AML-193 (cell line): ENCODE measurements at regions not wholly inside any gene's neighbourhood (a gene's known extent, or its start where the extent isn't known, plus 50 kb on each side); places are given as distances from the start of the nearest gene placed in this dataset.
"Not testable (repeated sequence)": the region's sequence is repeated elsewhere in the genome, so short reads cannot be mapped to it uniquely, and the experiment has no call there.

ENCODE experiments used
- DNase-seq, 2 experiments: peaks; one replicate each; lab custom pipeline; 2025; lab: John Stamatoyannopoulos, UW

DNA sequence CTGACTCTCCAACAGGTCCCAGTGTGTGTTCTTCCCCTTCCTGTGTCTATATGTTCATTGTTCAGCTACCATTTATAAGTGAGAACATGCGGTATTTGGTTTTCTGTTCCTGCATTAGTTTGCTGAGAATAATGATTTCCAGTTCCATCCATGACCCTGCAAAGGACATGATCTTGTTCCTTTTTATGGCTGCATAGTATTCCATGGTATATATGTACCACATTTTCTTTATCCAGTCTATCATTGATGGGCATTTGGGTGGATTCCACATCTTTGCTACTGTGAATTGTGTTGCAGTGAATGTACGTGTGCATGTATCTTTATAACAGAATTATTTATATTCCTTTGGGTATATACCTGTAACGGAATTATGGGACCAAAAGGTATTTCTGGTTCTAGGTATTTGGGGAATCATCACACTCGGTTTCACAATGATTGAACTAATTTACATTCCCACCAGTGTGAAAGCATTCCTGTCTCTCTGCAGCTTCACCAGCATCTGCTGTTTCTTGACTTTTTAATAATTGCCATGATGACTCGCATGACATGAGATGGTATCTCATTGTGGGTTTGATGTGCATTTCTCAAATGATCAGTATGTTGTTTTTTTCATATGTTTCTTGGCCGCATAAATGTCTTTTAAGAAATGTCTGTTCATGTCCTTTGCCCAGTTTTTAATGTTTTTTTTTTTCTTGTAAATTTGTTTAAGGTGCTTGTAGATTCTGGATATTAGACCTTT, 60.2 kb downstream of the LSMEM1 start:
- no peak for DNase-seq

DNA sequence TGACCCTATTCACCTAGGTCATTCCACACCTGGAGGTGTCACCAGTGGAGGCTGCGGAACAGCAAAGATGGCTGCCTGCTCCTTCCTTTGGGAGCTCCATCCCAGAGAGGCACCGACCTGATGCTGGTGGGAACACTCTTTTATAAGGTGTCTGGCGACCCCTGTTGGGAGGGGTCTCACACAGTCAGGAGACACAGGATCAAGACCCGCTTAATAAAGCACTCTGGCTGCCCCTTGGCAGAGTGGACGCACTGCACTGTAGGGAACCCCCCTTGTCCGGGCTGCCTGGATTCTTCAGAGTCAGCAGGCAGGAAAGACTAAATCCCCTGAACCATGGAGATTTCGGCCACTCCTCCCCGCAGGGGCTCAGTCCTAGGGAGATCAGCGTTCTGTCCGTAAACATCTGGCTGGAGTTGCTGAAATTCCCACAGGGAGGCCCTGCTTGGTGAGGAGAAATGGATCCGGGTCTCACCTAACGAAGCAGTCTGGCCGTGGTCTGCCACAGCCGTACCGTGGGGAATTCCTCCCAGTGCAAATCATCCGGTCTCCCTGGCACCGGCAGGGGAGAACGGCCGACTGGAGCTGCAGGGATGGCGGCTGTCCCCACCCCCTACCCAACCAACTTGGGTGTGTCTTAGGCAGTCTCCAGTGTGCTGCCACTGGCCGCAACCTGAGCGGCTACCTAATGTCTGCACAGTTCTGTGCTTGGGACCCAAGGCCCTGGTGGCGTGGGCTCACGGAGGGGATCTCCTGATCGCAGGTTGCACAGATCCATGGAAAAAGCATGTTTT, 66.1 kb downstream of the LSMEM1 start:
- no peak for DNase-seq

DNA sequence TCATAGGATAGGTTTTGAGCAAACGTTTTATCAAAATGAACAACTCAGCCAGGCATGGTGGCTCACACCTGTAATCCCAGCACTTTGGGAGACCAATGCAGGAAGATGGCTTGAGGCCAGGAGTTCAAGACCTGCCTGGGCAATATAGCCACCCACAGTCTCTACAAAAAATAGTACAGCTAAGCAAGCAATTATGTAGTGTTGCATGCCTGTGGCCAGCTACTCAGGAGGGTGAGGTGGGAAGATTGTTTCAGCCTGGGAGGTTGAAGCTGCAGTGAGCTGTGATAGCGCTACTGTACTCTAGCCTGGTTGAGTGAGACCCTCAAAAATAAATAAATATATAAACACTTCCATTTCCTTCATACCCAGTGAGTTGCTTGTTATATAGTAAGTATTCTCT, 67.1 kb downstream of the LSMEM1 start:
- DNase-seq = no peak

DNA sequence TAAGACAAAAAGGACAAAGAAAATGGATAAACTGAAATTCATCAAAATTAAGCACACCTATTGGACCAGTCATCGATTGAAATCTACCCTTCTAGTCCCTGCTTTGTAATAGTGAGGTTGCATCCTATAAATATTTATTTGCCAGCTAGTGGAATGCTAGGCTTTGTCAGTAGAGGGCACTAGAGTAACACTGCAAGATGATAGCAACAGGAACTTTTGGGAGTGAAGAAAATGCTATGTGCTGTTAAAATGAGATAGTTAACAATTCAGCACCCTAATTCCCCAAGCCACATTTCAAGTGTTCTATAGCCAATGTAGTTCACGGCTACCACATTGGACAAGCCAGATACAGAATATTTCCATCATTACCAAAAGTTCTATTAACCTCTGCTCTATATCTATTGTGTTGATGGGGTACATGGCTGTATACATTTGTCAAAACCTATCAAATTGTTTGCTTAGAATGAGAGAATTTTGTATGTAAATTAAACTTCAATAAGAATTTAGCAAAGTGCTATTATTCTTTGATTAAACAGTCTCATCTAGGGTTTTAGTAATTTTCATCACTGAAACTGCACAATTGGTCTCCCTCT, 69.8 kb downstream of the LSMEM1 start:
- DNase-seq = peak; percentile 65 to 66

DNA sequence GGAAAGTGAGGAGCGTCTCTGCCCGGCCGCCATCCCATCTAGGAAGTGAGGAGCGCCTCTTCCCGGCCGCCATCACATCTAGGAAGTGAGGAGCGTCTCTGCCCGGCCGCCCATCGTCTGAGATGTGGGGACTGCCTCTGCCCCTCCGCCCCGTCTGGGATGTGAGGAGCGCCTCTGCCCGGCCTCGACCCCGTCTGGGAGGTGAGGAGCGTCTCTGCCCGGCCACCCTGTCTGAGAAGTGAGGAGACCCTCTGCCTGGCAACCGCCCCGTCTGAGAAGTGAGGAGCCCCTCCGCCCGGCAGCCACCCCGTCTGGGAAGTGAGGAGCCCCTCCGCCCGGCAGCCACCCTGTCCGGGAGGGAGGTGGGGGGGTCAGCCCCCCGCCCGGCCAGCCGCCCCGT, 70.7 kb downstream of the LSMEM1 start:
- DNase-seq = not testable (repeated sequence)

DNA sequence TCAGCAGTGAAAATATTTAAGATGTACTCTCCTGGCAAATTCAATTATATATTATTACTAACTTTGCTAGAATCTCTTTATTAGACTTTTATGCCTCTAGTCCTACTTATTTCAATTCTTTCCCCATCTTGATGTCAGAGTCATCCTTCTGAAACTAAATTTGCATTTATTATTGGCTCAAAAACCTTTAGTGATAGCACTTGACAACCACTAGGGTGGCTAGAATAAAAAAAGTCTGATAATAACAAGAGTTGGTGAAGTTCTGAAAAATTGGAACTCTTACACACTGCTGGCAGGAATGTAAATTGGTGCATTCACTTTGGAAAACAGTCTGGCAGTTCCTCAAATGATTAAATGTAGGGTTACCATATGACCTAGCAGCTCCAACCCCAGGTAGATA, 73.8 kb downstream of the LSMEM1 start:
- DNase-seq = no peak

DNA sequence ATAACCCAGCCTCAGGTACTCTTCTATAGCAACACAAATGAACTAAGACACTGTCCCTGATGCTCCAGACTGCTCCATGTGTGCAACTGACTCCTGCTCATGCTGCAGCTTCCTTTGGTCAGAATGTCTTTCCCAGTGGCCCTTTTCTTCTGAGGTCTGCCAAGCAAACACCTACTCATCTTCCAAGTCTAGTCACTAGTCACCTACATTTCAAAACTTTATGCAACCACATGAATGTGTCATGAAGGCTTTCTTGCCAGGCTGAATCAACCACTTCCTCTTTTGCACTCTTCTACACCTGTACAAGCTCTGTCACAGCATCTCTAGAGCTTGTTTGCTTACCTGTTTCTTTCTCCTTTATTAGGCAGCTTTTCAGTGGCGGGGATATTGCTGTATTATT, 75.8 kb downstream of the LSMEM1 start:
- DNase-seq = peak; percentile 69 to 73

DNA sequence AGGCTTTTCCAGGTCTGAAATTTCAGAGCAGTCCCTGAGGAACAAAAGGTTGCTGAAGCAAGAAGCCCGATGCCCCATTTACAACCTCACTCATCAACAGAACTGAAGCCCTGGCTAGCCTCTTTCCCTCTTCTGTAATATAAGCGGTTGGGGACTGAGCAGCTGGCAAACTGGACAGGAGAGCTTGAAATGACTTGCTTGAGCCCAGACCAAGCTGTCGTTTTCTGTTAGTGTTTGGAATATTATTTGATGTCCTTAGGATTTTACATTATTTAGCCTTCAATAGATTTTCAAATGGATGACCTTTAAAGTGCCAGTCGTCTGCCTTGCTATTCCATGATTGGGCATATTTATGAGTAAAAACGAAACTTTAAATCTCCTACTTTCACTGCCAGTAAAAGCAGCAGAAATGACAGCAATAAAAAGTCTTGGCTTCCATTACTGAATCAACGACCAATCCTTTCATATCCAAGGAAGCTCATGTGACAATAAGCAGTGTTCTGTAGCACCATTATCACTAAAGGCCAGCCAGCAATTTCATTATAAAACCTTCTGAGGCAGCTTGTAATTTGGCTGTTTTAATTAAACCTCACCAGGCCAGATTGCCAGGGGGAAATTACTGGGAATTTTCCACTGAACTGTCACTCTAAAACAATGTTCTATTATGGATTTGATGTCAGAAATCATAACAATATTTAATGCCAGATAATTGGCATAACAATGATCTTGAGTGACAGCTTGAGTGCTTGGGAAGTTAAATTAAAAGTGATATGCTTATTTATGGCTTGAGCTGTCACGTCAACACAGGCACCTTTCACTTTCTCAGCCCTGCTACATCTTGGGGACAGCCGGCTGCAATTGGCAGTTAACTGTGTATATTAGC, 85.9 kb downstream of the LSMEM1 start:
- DNase-seq = no peak

DNA sequence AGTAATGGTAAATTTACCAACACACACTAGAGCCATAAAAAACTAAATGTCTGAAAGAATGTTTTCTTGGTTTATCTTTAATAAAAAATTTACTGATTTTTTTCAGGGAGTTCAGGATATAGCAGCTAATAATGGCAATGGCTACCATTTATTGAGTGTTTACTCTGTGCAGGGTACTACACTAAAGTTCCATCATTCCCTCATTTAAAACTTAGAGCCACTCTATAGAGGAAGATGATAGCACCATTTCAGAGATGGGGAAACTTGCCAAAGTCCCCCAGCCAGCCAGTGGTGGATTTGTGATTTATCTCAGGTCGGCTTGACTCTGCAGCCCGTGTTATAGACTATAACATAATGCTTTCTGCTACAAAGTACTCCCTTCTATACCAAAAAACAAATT, 86.6 kb downstream of the LSMEM1 start:
- no peak for DNase-seq

DNA sequence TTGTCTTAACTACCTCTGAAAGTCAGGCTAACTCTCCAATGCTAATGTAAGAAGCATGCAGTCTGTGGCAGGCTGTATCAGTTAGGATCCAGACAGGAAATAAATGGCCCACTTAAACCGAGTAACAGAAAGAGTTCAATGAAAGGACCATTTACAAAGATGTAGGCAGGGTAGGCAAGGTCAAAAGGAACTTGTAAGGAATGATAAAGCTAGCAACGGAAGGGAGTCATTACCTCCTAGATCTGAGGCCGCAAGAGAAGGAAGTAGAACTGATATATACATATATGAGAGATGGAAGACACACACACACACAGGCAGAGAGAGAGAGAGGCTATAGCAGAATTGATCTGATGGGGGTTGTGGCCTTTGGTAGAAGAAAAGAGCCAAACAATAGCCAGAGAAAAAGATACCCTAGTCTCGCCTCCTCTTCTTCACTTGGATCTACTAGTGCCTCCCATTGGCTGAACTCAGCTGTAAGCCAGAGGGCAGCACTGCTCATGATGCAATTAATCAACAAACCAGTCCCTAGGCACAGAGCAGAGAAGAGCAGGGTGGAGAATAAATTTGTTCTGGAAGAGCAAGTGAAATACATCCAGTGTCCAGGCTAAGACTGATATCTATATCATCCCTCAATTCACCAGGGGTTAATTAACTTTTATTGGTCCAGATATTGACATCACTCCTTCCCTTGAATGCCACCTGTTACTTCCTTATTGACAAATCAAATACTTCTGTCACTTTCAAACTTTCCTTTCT, 91.2 kb downstream of the LSMEM1 start:
- no peak for DNase-seq

DNA sequence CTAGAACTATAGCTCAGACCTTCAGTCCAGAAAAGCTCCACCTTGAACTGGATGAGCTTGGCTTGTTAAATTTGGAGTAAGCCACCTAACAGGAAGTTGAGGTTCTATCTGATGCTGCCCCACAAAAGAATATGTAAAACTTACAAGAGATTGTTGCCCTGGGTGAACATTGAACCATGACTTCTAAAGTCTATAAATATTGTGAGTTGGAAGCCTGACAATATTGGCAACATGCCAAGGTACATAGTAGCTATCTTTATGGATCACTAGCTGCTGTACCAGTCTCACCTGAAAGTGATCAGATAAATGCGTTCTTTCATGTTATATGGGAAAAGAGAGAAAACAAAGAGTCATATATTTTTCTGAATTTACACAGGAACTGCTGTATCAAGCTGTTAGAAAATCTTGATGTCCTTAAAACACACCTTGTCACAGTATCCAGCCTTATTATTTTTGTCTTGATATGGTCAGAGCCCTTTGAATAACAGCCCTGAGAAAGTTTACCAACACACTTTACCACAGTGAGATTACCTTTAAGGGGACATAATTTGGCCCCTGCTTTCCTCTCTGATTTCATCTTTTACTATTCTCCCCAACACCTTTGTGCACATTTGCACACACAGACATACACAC, 92.0 kb downstream of the LSMEM1 start:
- DNase-seq = no peak

DNA sequence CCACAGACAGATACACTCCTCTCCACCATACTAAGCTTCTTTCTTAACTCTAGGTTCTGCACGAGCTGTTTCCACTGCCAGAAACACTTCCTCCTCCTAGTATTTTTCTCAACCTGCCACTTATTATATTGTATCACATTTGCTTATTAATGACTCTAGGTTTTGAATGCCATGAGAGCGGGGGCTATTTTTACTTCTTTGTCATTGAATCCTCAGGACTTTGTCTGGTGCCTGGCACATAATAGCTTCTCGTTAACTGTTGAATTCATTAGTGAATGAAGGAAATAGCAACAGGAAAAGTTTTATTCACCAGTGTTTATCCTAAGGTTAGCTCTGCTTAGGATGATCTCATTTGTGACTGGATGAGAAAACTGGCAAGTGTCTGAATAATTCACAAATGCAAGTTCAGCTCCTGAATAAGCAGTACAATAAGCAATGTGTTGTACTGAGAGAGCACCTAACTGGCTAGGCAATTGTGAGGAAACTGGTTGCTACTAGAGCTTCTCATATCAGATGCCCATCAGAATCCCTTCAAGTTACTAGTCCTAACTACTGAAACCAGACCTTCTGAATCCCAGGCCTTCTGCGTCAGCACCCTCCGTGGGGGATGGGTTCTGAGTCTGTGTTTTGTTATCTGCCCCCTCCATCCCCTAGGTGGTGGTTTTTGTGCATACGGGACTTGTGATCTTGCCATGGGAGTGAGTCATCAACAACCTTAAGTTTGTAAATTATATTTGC, 92.7 kb downstream of the LSMEM1 start:
- no peak for DNase-seq

DNA sequence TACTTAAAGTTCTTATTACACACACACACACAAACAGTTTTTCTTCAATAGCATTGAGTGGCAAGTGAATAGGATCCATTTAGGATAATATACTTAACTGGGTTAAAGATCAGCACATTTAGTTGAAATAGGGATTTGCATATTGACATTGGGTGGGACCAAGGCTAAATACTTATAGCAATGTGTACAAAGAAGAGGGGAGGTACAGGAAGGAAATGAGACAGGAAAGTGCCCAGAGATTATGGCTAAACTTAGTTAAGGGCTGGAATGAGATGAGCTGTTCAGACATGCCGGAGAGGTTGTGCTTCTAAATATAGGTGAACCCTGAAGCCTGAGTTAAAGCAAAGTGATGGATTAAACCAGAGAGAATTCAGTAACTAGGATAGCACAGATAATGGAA, 95.1 kb downstream of the LSMEM1 start:
- DNase-seq = no peak

DNA sequence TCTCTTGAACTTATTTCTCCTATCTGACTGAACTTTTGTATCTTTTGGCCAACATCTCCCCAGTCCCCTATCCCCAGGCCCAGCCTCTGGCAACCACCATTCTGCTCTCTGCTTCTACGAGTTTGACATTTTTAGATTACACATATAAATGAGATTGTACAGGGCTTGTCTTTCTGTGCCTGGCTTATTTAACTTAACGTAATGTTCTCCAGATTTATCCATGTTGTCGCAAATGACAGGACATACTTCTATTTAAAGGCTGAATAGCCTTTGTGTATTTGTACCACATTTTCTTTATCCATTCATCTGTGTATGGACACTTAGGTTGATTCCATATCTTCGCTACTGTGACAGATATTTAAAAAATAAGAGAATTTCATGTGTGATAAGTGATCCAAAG, 98.6 kb downstream of the LSMEM1 start:
- DNase-seq = no peak

DNA sequence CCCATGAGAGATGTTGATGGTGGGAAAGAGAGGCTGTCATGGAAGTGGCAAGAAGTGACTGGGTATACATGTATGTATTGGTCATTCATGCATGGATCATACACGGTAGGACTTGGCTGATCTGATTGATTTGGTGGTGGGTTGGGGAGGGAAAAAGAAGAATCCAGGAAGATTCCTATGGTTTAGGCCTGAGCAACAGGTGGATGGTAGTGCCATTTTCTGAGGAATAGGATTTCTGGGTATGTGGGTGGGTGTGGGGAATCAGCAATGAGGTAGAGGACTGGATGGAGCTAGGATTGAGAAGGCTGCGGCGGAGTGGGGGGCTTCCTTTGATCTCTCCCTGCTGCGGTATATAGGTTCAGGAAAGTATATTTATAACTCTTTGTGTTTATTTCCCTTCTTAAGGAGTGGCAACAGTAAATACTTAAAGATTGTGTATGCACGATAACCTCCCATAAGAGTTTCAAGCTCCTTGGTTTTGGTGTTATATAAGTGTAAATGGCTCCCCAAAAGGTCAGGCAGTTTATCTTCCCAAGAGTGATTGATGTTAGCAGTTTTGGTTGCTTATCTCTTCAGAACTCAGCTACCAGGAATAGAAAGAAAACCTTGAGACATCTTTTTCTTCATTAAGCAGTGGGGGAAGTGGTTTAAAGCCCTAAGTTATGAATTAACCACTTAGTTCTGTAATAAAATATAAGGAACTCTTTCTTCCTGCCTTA, 100.1 kb downstream of the LSMEM1 start:
- DNase-seq = no peak

DNA sequence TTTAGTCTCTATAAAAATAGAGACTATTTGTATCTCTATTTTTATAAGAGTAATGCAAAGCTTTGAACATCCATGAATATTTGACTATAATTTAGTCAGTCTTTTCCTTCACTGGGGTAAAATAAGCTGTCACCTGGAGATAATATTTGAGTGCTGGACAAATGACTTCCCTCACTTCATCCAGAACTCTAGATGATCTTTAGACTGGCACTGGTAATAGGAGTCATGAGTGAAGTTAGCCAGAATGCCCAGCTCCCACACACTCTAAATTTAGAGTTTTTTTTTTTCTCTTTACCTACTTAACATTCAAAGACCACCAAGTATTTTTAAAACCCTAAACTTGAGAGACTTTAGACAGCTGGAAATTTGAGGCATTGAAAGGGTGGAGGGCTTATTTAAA, 100.7 kb downstream of the LSMEM1 start:
- no peak for DNase-seq

DNA sequence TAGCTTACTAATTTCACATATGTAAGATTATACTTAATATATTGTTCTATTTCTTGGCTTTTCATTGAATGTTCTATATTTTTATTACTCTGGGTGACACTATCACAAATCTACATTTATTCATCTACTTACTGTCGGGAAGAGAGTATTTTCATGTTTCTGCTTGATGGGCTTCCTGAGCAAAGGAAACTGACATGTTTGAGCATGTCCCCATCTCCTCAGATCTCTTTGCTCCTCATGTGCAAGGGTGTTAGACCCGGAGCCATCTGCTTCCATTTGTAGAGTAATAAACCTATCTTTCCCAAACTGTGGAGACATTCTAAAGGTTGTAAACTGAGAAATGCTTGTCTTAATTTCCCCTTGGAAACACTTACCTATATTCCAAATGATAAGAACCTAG, 103.5 kb downstream of the LSMEM1 start:
- no peak for DNase-seq

DNA sequence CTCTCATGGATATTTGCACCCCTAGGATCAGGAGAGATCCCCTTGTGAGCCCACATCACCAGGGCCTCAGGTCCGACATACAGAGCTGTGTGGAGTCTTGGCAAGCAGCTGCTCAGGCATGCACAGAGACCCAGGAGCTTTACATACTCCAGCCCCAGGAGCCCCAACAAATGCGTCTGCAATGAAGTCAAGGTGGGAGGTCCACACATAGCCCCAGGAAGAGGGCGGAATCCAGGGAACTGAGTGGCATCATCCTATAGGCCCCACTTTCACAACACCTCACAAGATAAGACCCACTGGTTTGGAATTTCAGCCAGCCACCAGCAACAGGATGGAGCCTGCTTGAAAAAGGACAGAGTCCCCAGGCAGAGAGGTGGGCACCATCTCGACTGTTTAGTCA, 106.7 kb downstream of the LSMEM1 start:
- no peak for DNase-seq

DNA sequence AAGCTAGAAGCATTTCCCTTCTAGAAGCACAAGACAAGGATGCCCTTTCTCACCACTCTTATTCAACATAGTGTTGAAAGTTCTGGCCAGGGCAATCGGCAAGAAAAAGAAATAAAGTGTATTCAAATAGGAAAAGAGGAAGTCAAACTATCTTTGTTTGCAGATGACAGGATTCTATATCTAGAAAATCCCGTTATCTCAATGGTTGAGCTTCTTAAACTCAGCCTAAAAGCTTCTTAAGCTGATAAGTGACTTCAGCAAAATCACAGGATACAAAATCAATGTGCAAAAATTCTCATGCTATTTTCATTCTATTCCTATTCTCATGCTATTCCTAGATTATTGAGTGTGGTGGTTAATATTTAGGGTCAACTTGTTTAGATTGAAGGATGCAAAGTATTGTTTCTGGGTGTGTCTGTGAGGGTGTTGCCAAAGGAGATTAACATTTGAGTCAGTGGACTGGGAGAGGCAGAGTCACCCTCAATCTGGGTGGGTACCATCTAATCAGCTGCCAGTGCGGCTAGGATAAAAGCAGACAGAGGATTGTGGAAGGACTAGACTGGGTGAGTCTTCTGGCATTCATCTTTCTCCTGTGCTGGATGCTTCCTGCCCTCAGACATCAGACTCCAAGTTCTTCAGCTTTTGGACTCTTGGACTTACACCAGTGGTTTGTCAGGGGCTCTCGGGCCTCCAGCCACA, 111.9 kb downstream of the LSMEM1 start:
- DNase-seq = not testable (repeated sequence)
